ENCODE measurements at regions not wholly inside any gene's neighbourhood (a gene's known extent, or its start where the extent isn't known, plus 50 kb on each side); places are given as distances from the start of the nearest gene placed in this dataset.

GRCh38 chr13:27014406-27015359 lies 156.9 kb downstream of the USP12 start:
- DNase-seq (ENCODE audit: low read depth): no peak
- no peak for TF ChIP-seq CTCF (IDR thresholded peaks at IDR 0.05; ENCODE audit: insufficient read depth, low read length)
- no peak overlapping the region for H3K4me3 ChIP-seq (ENCODE audit: low read depth, low read length)

- DNase-seq (ENCODE audit: low read depth): peak; percentile 75
- H3K4me3 ChIP-seq (ENCODE audit: low read depth, low read length): no peak overlapping the region
- no peak for TF ChIP-seq CTCF (IDR thresholded peaks at IDR 0.05; ENCODE audit: insufficient read depth, low read length)
These were observed 159.0 kb downstream of the USP12 start for GRCh38 chr13:27012482-27013197.

- TF ChIP-seq CTCF (IDR thresholded peaks at IDR 0.05; ENCODE audit: insufficient read depth, low read length): no peak
These were observed 159.9 kb downstream of the USP12 start for GRCh38 chr13:27011661-27012060.

GRCh38 chr13:27008733-27009132 lies 162.9 kb downstream of the USP12 start:
- H3K4me3 ChIP-seq (ENCODE audit: low read depth, low read length): no peak overlapping the region
- no peak for DNase-seq (ENCODE audit: low read depth)
- no peak for TF ChIP-seq CTCF (IDR thresholded peaks at IDR 0.05; ENCODE audit: insufficient read depth, low read length)

More at GRCh38 chr13:27011661-27012060, 159.9 kb downstream of the USP12 start:
- H3K4me3 ChIP-seq (ENCODE audit: low read depth, low read length): no peak overlapping the region
- DNase-seq (ENCODE audit: low read depth): no peak

- TF ChIP-seq CTCF (IDR thresholded peaks at IDR 0.05; ENCODE audit: insufficient read depth, low read length): no peak
- no peak overlapping the region for H3K4me3 ChIP-seq (ENCODE audit: low read depth, low read length)
- DNase-seq (ENCODE audit: low read depth): no peak
These were observed 164.4 kb downstream of the USP12 start for GRCh38 chr13:27007166-27007565.

- no peak for TF ChIP-seq CTCF (IDR thresholded peaks at IDR 0.05; ENCODE audit: insufficient read depth, low read length)
- H3K4me3 ChIP-seq (ENCODE audit: low read depth, low read length): peak overlapping the region; percentile 57
- peak; percentile 23 for DNase-seq (ENCODE audit: low read depth)
These were observed 165.0 kb downstream of the USP12 start for GRCh38 chr13:27006519-27007161.

Data from fibroblast of the aortic adventitia (primary cell).